ENCODE measurements at regions not wholly inside any gene's neighbourhood (a gene's known extent, or its start where the extent isn't known, plus 50 kb on each side); places are given as distances from the start of the nearest gene placed in this dataset.

- TF ChIP-seq EZH2 (IDR thresholded peaks at IDR 0.05; ENCODE audit: low read length) (no peak), CTCF (optimal IDR thresholded peaks at IDR 0.05 in 1 of 3, IDR thresholded peaks at IDR 0.05 in 1 of 3, conservative IDR thresholded peaks at IDR 0.05 in 1 of 3; ENCODE audit: extremely low read depth in 1 of 3, insufficient read depth in 2 of 3, low read length in 3 of 3) (no peak)
- FAIRE-seq (no peak), DNase-seq (ENCODE audit: low read depth, low spot score) (no peak)
- Histone ChIP-seq H4K20me1 (ENCODE audit: control insufficient read depth, extremely low read depth, insufficient read depth, low read length) (no peaks in the 10 kb centered on the region), H3K4me3 (ENCODE audit: control insufficient read depth in 2 of 3, extremely low read depth in 1 of 3, insufficient read depth in 2 of 3, low read depth in 1 of 3, low read length in 3 of 3) (no peak overlapping the region), H3K9me1 (ENCODE audit: control insufficient read depth, extremely low read depth, insufficient read depth, low read length) (no peaks in the 10 kb centered on the region), H3K9me3 (ENCODE audit: control insufficient read depth, low read depth, low read length) (no peaks in the 10 kb centered on the region), H3K27ac (ENCODE audit: control insufficient read depth, insufficient read depth, low read length) (no peak overlapping the region), H2AFZ (ENCODE audit: control insufficient read depth, low read length) (no peak overlapping the region), H3K4me1 (ENCODE audit: control insufficient read depth, extremely low read depth, insufficient read depth, low read length) (no peaks in the 10 kb centered on the region), H3K36me3 (ENCODE audit: control insufficient read depth in 2 of 2, extremely low read depth in 1 of 2, insufficient read depth in 2 of 2, low read length in 2 of 2) (no peaks in the 10 kb centered on the region), H3K27me3 (ENCODE audit: control insufficient read depth, extremely low read depth, insufficient read depth, low read length) (no peaks in the 10 kb centered on the region), H3K4me2 (ENCODE audit: control insufficient read depth, extremely low read depth, insufficient read depth, low read depth, low read length) (no peak overlapping the region), H3K9ac (ENCODE audit: control insufficient read depth, extremely low read depth, insufficient read depth, low read length) (no peak overlapping the region), H3K79me2 (ENCODE audit: control insufficient read depth, insufficient read depth, low read length) (no peaks in the 10 kb centered on the region)
- dilution Hi-C loops (cut with MboI; ENCODE audit: extremely low pct_ligation_motif_present, low sequenced_read_pairs): no loop called here
These were observed 323.5 kb downstream of the TLE4 start for GRCh38 chr9:79895232-79895631.

GRCh38 chr9:79889369-79889768 is 317.6 kb downstream of the TLE4 start:
- Histone ChIP-seq H3K9me3 (ENCODE audit: control insufficient read depth, low read depth, low read length) (no peaks in the 10 kb centered on the region), H3K36me3 (ENCODE audit: control insufficient read depth in 2 of 2, extremely low read depth in 1 of 2, insufficient read depth in 2 of 2, low read length in 2 of 2) (no peaks in the 10 kb centered on the region), H3K27me3 (ENCODE audit: control insufficient read depth, extremely low read depth, insufficient read depth, low read length) (no peaks in the 10 kb centered on the region), H3K9ac (ENCODE audit: control insufficient read depth, extremely low read depth, insufficient read depth, low read length) (no peak overlapping the region), H3K4me1 (ENCODE audit: control insufficient read depth, extremely low read depth, insufficient read depth, low read length) (no peaks in the 10 kb centered on the region), H2AFZ (ENCODE audit: control insufficient read depth, low read length) (no peak overlapping the region), H3K9me1 (ENCODE audit: control insufficient read depth, extremely low read depth, insufficient read depth, low read length) (no peaks in the 10 kb centered on the region), H3K4me3 (ENCODE audit: control insufficient read depth in 2 of 3, extremely low read depth in 1 of 3, insufficient read depth in 2 of 3, low read depth in 1 of 3, low read length in 3 of 3) (no peak overlapping the region), H4K20me1 (ENCODE audit: control insufficient read depth, extremely low read depth, insufficient read depth, low read length) (no peaks in the 10 kb centered on the region), H3K79me2 (ENCODE audit: control insufficient read depth, insufficient read depth, low read length) (no peaks in the 10 kb centered on the region), H3K27ac (ENCODE audit: control insufficient read depth, insufficient read depth, low read length) (no peak overlapping the region), H3K4me2 (ENCODE audit: control insufficient read depth, extremely low read depth, insufficient read depth, low read depth, low read length) (no peak overlapping the region)
- DNase-seq (ENCODE audit: low read depth, low spot score) (no peak), FAIRE-seq (no peak)
- dilution Hi-C loops (cut with MboI; ENCODE audit: extremely low pct_ligation_motif_present, low sequenced_read_pairs): no loop called here
- no peak for TF ChIP-seq EZH2 (IDR thresholded peaks at IDR 0.05; ENCODE audit: low read length)

GRCh38 chr9:79885093-79885857 is 313.5 kb downstream of the TLE4 start:
- Histone ChIP-seq H3K4me3 (ENCODE audit: control insufficient read depth in 2 of 3, extremely low read depth in 1 of 3, insufficient read depth in 2 of 3, low read depth in 1 of 3, low read length in 3 of 3) (no peak overlapping the region), H3K79me2 (ENCODE audit: control insufficient read depth, insufficient read depth, low read length) (no peaks in the 10 kb centered on the region), H3K4me1 (ENCODE audit: control insufficient read depth, extremely low read depth, insufficient read depth, low read length) (no peaks in the 10 kb centered on the region), H3K27ac (ENCODE audit: control insufficient read depth, insufficient read depth, low read length) (no peak overlapping the region), H3K27me3 (ENCODE audit: control insufficient read depth, extremely low read depth, insufficient read depth, low read length) (no peaks in the 10 kb centered on the region), H3K9me1 (ENCODE audit: control insufficient read depth, extremely low read depth, insufficient read depth, low read length) (no peaks in the 10 kb centered on the region), H3K9ac (ENCODE audit: control insufficient read depth, extremely low read depth, insufficient read depth, low read length) (no peak overlapping the region), H3K4me2 (ENCODE audit: control insufficient read depth, extremely low read depth, insufficient read depth, low read depth, low read length) (no peak overlapping the region), H3K9me3 (ENCODE audit: control insufficient read depth, low read depth, low read length) (no peaks in the 10 kb centered on the region), H4K20me1 (ENCODE audit: control insufficient read depth, extremely low read depth, insufficient read depth, low read length) (no peaks in the 10 kb centered on the region), H3K36me3 (ENCODE audit: control insufficient read depth in 2 of 2, extremely low read depth in 1 of 2, insufficient read depth in 2 of 2, low read length in 2 of 2) (no peaks in the 10 kb centered on the region), H2AFZ (ENCODE audit: control insufficient read depth, low read length) (no peak overlapping the region)
- DNase-seq (ENCODE audit: low read depth, low spot score): no peak
- dilution Hi-C loops (cut with MboI; ENCODE audit: extremely low pct_ligation_motif_present, low sequenced_read_pairs): no loop called here
- FAIRE-seq: no peak
- TF ChIP-seq EZH2 (IDR thresholded peaks at IDR 0.05; ENCODE audit: low read length) (no peak), CTCF (optimal IDR thresholded peaks at IDR 0.05 in 1 of 3, IDR thresholded peaks at IDR 0.05 in 1 of 3, conservative IDR thresholded peaks at IDR 0.05 in 1 of 3; ENCODE audit: extremely low read depth in 1 of 3, insufficient read depth in 2 of 3, low read length in 3 of 3) (no peak)
